Heart right ventricle (tissue), 16 donors: ENCODE measurements at regions not wholly inside any gene's neighbourhood (a gene's known extent, or its start where the extent isn't known, plus 50 kb on each side); places are given as distances from the start of the nearest gene placed in this dataset.
"Not testable (repeated sequence)": the region's sequence is repeated elsewhere in the genome, so short reads cannot be mapped to it uniquely, and the experiment has no call there.

Experiments used
- ATAC-seq, 8 donors: fragments of 200-7000 bp; cut with Tn5 transposase; one replicate each; pipeline ENCODE4 v1.9.1; 2020; ENCODE audit warnings: mild to moderate bottlenecking in 8 of 8, moderate library complexity in 8 of 8, moderate number of reproducible peaks in 1 of 8
- DNase-seq, 2 donors: peaks; one replicate each; pipeline ENCODE4 v3.0.0-alpha.2; 2020
- H3K27ac ChIP-seq, 10 donors: fragments of 200-600 bp; sonication (generic) in 2 of 10; one replicate each; pipeline versions ENCODE4 v1.5.0 to v1.8.0; 2020 to 2022; ENCODE audit warnings: mild to moderate bottlenecking in 3 of 10
- H3K27me3 ChIP-seq, 7 donors: fragments of 200-600 bp; one replicate each; pipeline ENCODE4 v1.8.0; 2021 to 2022; ENCODE audit warnings: mild to moderate bottlenecking in 2 of 7
- H3K36me3 ChIP-seq, 9 donors: fragments of 200-600 bp; sonication (generic) in 1 of 9; one replicate each; pipeline versions ENCODE4 v1.5.0 to v1.8.0; 2020 to 2022; ENCODE audit warnings: mild to moderate bottlenecking in 2 of 9
- H3K4me1 ChIP-seq, 9 donors: fragments of 200-600 bp; sonication (generic) in 1 of 9; one replicate each; pipeline versions ENCODE4 v1.5.0 to v1.8.0; 2020 to 2022; ENCODE audit warnings: mild to moderate bottlenecking in 4 of 9
- H3K4me3 ChIP-seq, 10 donors: fragments of 200-600 bp; sonication (generic) in 2 of 10; one replicate each; pipeline versions ENCODE4 v1.5.0 to v1.8.0; 2020 to 2022; ENCODE audit warnings: mild to moderate bottlenecking in 7 of 10, moderate library complexity in 2 of 10
- H3K9me3 ChIP-seq, 11 donors: fragments of 200-600 bp in 10 of 11; sonication (generic) in 2 of 11; one replicate each; pipeline versions ENCODE4 v1.5.0 to v1.8.0; 2013 to 2022; ENCODE audit warnings: mild to moderate bottlenecking in 2 of 11, control low read depth in 1 of 11, moderate library complexity in 1 of 11
- WGBS, 2 donors: extraction: QIAGEN DNeasy Blood & Tissue Kit; methylation state at CpG; one replicate each; pipeline ENCODE4 v1.1.7; 2013; ENCODE audit warnings: inconsistent platforms in 1 of 2; 5-methylcytosine and 5-hydroxymethylcytosine counted together
- intact Hi-C, 10 donors: fragments of 100-400 bp; cut with DNase I; formaldehyde crosslinking; loops; one replicate each; pipeline versions ENCODE4 v1.11.1 to v1.14.2; 2022
- TF ChIP-seq, protein P1 (sequence below), 9 donors: fragments of 200-600 bp; sonication (generic) in 2 of 9; IDR thresholded peaks; one replicate each; pipeline versions ENCODE4 v1.5.0 to v1.8.0; 2021 to 2022; ENCODE audit warnings: antibody characterized with exemption in 9 of 9, mild to moderate bottlenecking in 5 of 9, moderate library complexity in 1 of 9
- donor health status: Arrhythmogenic right ventricular cardiomyopathy.
- donor health status: ischemic (EF 13 %, LVEDD 7.1; RV severe dilation, severe dysfunction).
- donor health status: healthy with polysubstance abuse.
- donor health status: DM: no; HTN: yes; CAD: no.
- donor health status: DM: no; HTN: no; CAD: no.
- donor health status: ischemic (EF 25% LVEDD 6.9; RV normal size, moderate dysfunction).
- donor health status: ischemic (EF 25% LVEDD 5.7; RV mildly dilated, moderate dysfunction).
- donor health status: healthy.
- donor health status: DM: yes; HTN: yes; CAD: no.
- donor health status: Ischemic cardiomyopathy.
- donor health status: ischemic (EF 35%, LVEDD 5.7; RV mildly dilated, moderate dysfunction).
- donor health status: nonischemic (EF 11% LVEDD 7.7; RV severe dilation, severe dysfunction).
- donor health status: DM: yes; HTN: yes; CAD: no.
- donor health status: PGD.
- donor health status: ischemic (EF 29% LVEDD 5.4; RV normal size, mild dysfunction).
- donor health status: nonischemic (EF 23%, LVEDD 6.1; RV moderate dilation, normal function).

DNA sequence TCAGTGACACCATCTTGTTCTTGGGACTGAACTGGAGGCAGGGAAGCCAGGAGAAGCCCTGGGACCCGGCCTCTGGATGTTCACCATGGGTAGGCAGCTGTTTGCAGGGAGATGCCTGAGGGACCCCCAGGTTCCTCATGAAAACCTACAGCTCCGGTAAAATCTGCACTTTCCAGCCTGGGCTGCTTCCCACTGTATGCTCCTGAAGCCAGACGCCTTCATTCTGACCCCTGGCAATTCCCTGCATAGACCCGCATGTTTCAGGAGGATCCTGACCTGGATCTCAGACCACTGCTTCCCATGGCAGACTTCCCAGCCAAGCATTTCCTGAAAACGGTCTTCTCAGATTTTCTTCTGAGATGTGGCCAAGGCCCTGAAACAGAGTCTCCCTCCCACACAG is 306.7 kb downstream of the PREX1 start:
- TF ChIP-seq, protein P1, sequence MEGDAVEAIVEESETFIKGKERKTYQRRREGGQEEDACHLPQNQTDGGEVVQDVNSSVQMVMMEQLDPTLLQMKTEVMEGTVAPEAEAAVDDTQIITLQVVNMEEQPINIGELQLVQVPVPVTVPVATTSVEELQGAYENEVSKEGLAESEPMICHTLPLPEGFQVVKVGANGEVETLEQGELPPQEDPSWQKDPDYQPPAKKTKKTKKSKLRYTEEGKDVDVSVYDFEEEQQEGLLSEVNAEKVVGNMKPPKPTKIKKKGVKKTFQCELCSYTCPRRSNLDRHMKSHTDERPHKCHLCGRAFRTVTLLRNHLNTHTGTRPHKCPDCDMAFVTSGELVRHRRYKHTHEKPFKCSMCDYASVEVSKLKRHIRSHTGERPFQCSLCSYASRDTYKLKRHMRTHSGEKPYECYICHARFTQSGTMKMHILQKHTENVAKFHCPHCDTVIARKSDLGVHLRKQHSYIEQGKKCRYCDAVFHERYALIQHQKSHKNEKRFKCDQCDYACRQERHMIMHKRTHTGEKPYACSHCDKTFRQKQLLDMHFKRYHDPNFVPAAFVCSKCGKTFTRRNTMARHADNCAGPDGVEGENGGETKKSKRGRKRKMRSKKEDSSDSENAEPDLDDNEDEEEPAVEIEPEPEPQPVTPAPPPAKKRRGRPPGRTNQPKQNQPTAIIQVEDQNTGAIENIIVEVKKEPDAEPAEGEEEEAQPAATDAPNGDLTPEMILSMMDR (IDR thresholded peaks at IDR 0.05) = no peak
- H3K4me3 ChIP-seq = no peak overlapping the region
- H3K27me3 ChIP-seq = peaks cover 0 to 6% (median 0%) of the 10 kb centered on the region in 7 donors
- no peak overlapping the region for H3K27ac ChIP-seq
- 68 to 75% methylated on average over 5 of the region's 5 CpGs for WGBS, 2 donors
- DNase-seq (no peak), ATAC-seq (no peak)
- intact Hi-C loops = no loop called here
- no peaks in the 10 kb centered on the region for H3K4me1 ChIP-seq
- H3K9me3 ChIP-seq = peaks cover 0 to 6% (median 0%) of the 10 kb centered on the region in 11 donors
- H3K36me3 ChIP-seq = no peaks in the 10 kb centered on the region

DNA sequence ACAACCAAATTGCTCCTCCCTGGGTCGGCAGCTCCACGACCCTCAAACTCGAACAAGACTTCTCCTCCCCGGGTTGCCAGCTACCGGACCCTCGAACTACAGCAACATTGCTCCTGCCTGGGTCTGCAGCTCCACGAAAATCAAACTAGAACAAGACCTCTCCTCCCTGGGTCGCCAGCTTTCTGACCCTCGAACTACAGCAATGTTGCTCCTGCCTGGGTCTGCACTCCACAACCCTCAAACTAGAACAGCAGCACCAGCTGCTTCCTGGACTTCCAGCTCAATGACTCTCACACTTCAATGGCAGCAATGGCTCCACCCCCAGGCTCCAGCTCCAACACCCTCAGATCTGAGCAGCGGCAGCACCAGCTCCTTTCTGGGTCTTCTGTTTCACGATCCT is 311.6 kb downstream of the PREX1 start:
- intact Hi-C loops = loop anchor here in 9 of 10 donors (2.0 to 10.0 kb wide), 4 partner anchors 619 to 624 kb away; no protein-coding TSS in a partner anchor
- 64 to 69% methylated on average over 11 of the region's 11 CpGs for WGBS, 2 donors
- not testable (repeated sequence) for H3K4me3 ChIP-seq

DNA sequence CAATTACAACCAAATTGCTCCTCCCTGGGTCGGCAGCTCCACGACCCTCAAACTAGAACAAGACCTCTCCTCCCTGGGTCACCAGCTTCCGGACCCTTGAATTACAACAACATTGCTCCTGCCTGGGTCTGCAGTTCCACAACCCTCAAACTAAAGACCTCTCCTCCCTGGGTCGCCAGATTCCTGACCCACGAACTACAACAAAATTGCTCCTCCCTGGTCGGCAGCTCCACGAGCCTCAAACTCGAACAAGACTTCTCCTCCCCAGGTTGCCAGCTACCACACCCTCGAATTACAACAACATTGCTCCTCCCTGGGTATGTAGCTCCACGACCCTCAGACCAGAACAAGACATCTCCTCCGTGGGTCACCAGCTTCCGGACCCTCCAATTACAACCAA is 313.2 kb downstream of the PREX1 start:
- H3K4me3 ChIP-seq, DNase-seq, H3K27ac ChIP-seq, H3K4me1 ChIP-seq, H3K27me3 ChIP-seq, H3K36me3 ChIP-seq, ATAC-seq, H3K9me3 ChIP-seq: not testable (repeated sequence)
- intact Hi-C loops = loop anchor here in 3 of 10 donors (10.0 kb wide), 1 partner anchor 620 kb away; no protein-coding TSS in a partner anchor
- 78% methylated on average over 5 to 9 of the region's 12 CpGs for WGBS, 2 donors

More for the DNA sequence above, 311.6 kb downstream of the PREX1 start:
- not testable (repeated sequence) for ATAC-seq, H3K27ac ChIP-seq, H3K36me3 ChIP-seq, H3K27me3 ChIP-seq, DNase-seq, H3K4me1 ChIP-seq, H3K9me3 ChIP-seq

DNA sequence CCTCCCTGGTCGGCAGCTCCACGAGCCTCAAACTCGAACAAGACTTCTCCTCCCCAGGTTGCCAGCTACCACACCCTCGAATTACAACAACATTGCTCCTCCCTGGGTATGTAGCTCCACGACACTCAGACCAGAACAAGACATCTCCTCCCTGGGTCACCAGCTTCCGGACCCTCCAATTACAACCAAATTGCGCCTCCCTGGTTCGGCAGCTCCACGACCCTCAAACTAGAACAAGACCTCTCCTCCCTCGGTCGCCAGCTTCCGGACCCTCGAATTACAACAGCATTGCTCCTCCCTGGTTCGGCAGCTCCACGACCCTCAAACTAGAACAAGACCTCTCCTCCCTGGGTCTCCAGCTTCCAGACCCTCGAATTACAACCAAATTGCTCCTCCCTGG is 315.3 kb downstream of the PREX1 start:
- not testable (repeated sequence) for H3K36me3 ChIP-seq, H3K27ac ChIP-seq, H3K27me3 ChIP-seq, ATAC-seq, H3K4me1 ChIP-seq, DNase-seq, H3K9me3 ChIP-seq, H3K4me3 ChIP-seq
- intact Hi-C loops = loop anchor here in 3 of 10 donors (10.0 kb wide), 1 partner anchor 618 kb away; no protein-coding TSS in a partner anchor
- 86 to 92% methylated on average over 10 to 16 of the region's 16 CpGs for WGBS, 2 donors

DNA sequence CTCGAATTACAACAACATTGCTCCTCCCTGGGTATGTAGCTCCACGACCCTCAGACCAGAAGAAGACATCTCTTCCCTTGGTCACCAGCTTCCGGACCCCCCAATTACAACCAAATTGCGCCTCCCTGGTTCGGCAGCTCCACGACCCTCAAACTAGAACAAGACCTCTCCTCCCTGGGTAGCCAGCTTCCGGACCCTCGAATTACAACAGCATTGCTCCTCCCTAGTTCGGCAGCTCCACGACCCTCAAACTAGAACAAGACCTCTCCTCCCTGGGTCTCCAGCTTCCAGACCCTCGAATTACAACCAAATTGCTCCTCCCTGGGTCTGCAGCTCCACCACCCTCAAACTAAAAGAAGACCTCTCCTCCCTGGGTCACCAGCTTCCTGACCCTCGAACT is 322.7 kb downstream of the PREX1 start:
- H3K27me3 ChIP-seq, H3K4me3 ChIP-seq, H3K9me3 ChIP-seq, DNase-seq, H3K4me1 ChIP-seq, H3K27ac ChIP-seq, H3K36me3 ChIP-seq, ATAC-seq, intact Hi-C loops: not testable (repeated sequence)
- 79 to 82% methylated on average over 8 to 12 of the region's 12 CpGs for WGBS, 2 donors

DNA sequence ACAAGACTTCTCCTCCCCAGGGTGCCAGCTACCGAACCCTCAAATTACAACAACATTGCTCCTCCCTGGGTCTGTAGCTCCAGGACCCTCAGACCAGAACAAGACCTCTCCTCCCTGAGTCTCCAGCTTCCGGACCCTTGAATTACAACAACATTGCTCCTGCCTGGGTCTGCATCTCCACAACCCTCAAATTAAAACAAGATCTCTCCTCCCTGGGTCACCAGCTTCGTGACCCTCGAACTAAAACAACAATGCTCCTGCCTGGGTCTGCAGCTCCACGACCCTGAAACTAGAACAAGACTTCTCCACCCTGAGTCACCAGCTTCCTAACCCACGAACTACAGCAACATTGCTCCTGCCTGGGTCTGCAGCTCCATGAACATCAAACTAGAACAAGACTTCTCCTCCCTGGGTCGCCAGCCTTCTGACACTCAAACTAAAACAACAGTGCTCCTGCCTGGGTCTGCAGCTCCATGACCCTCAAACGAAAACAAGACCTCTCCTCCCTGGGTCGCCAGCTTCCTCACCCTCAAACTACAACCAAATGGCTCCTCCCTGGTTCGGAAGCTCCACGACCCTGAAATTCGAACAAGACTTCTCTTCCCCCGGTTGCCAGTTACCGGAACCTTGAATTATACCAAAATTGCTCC is 324.5 kb downstream of the PREX1 start:
- TF ChIP-seq, protein P1 (IDR thresholded peaks at IDR 0.05) = no peak
- no peak for DNase-seq
- H3K9me3 ChIP-seq = no peaks in the 10 kb centered on the region
- no peaks in the 10 kb centered on the region for H3K36me3 ChIP-seq
- WGBS, 2 donors = 71 to 76% methylated on average over 14 of the region's 14 CpGs
- no peak overlapping the region for H3K27ac ChIP-seq
- intact Hi-C loops = no loop called here
- H3K4me1 ChIP-seq = no peaks in the 10 kb centered on the region
- no peak for ATAC-seq
- peaks cover 0 to 4% (median 0%) of the 10 kb centered on the region in 7 donors for H3K27me3 ChIP-seq
- no peak overlapping the region for H3K4me3 ChIP-seq
